Transverse colon (tissue), 4 donors: ENCODE measurements at regions not wholly inside any gene's neighbourhood (a gene's known extent, or its start where the extent isn't known, plus 50 kb on each side); places are given as distances from the start of the nearest gene placed in this dataset.

Experiments used
- DNase-seq: peaks from one replicate; pipeline ENCODE4 v3.0.0-alpha.2; 2019
- H3K27ac ChIP-seq, 4 donors: fragments of 200-600 bp; sonication (generic); 2 replicates each; pipeline ENCODE4 v1.5.1; 2016 to 2018; ENCODE audit warnings: inconsistent platforms in 4 of 4
- H3K27me3 ChIP-seq: fragments of 200-600 bp; sonication (generic); 2 replicates; pipeline ENCODE4 v1.5.1; 2017; ENCODE audit warnings: inconsistent platforms
- H3K36me3 ChIP-seq, 4 donors: fragments of 200-600 bp; sonication (generic); 2 replicates each; pipeline ENCODE4 v1.5.1; 2017 to 2019; ENCODE audit warnings: inconsistent platforms in 4 of 4
- H3K4me1 ChIP-seq, 4 donors: fragments of 200-600 bp; sonication (generic); 2 replicates each; pipeline ENCODE4 v1.5.1; 2017 to 2020; ENCODE audit warnings: inconsistent platforms in 4 of 4
- H3K4me3 ChIP-seq, 4 donors: fragments of 200-600 bp; sonication (generic); 1 replicate in 1 of 4; 2 replicates in 3 of 4; pipeline versions ENCODE4 v1.5.1 to v1.6.1; 2017 to 2019; ENCODE audit warnings: inconsistent platforms in 4 of 4
- H3K9me3 ChIP-seq, 2 donors: fragments of 200-600 bp; sonication (generic); 2 replicates each; pipeline ENCODE4 v1.5.1; 2017 to 2019; ENCODE audit warnings: inconsistent platforms in 2 of 2
- EP300 ChIP-seq: sonication (generic); formaldehyde crosslinking; IDR thresholded peaks from one replicate; pipeline ENCODE4 v1.6.1; 2017; ENCODE audit warnings: antibody characterized with exemption, low read depth
- POLR2A ChIP-seq: fragments of 450-650 bp; IDR thresholded peaks from one replicate; pipeline ENCODE4 v1.6.1; 2016; ENCODE audit warnings: antibody characterized with exemption, mild to moderate bottlenecking, moderate library complexity
- POLR2AphosphoS5 ChIP-seq, 3 donors: sonication (generic); formaldehyde crosslinking; IDR thresholded peaks; one replicate each; pipeline ENCODE4 v1.6.1; 2016; ENCODE audit warnings: antibody characterized with exemption in 3 of 3
- WGBS, 2 donors: methylation state at CpG; one replicate each; pipeline ENCODE4 v1.1.5; 2018; ENCODE audit warnings: low coverage in 1 of 2; 5-methylcytosine and 5-hydroxymethylcytosine counted together
- in situ Hi-C, 4 donors: fragments of 200-750 bp; cut with MboI; loops; one replicate each; pipeline versions ENCODE4 v1.15.0 to v1.15.1; 2017; ENCODE audit warnings: low sequenced_read_pairs in 3 of 4, low pct_ligation_motif_present in 1 of 4, low pct_unique_long_range_greater_than_20kb in 1 of 4
- intact Hi-C: fragments of 100-400 bp; cut with DNase I; formaldehyde crosslinking; loops from one replicate; pipeline ENCODE4 v1.15.1; 2023; ENCODE audit warnings: low total_unique reads
- TF ChIP-seq, protein P1 (sequence below), 5 experiments: fragments of 200-600 bp in 3 of 5; fragments of 450-650 bp in 2 of 5; sonication (generic) in 3 of 5; IDR thresholded peaks; 1 replicate in 2 of 5; 2 replicates in 3 of 5; pipeline ENCODE4 v1.5.1; 2016 to 2017; ENCODE audit warnings: antibody characterized with exemption in 5 of 5, inconsistent platforms in 3 of 5, mild to moderate bottlenecking in 2 of 5, moderate library complexity in 1 of 5

GRCh38 chr9:95586326-95586725, 69.6 kb upstream of the PTCH1 start:
- DNase-seq: no peak
- H3K4me3 ChIP-seq: no peak overlapping the region
- TF ChIP-seq POLR2AphosphoS5 (IDR thresholded peaks at IDR 0.05) (no peak), POLR2A (no peak), EP300 (no peak)
- TF ChIP-seq, protein P1, sequence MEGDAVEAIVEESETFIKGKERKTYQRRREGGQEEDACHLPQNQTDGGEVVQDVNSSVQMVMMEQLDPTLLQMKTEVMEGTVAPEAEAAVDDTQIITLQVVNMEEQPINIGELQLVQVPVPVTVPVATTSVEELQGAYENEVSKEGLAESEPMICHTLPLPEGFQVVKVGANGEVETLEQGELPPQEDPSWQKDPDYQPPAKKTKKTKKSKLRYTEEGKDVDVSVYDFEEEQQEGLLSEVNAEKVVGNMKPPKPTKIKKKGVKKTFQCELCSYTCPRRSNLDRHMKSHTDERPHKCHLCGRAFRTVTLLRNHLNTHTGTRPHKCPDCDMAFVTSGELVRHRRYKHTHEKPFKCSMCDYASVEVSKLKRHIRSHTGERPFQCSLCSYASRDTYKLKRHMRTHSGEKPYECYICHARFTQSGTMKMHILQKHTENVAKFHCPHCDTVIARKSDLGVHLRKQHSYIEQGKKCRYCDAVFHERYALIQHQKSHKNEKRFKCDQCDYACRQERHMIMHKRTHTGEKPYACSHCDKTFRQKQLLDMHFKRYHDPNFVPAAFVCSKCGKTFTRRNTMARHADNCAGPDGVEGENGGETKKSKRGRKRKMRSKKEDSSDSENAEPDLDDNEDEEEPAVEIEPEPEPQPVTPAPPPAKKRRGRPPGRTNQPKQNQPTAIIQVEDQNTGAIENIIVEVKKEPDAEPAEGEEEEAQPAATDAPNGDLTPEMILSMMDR (IDR thresholded peaks at IDR 0.05): no peak
- in situ Hi-C loops (no loop called here), intact Hi-C loops (no loop called here)
- H3K27ac ChIP-seq: no peak overlapping the region
- H3K4me1 ChIP-seq: peaks cover 0 to 4% (median 0%) of the 10 kb centered on the region in 4 donors
- no peaks in the 10 kb centered on the region for H3K27me3 ChIP-seq
- 89% methylated on average over 8 of the region's 8 CpGs; no CpG with 5 or more reads in 1 of the 2 donors for WGBS, 2 donors
- H3K36me3 ChIP-seq: no peaks in the 10 kb centered on the region
- H3K9me3 ChIP-seq: no peaks in the 10 kb centered on the region

DNA sequence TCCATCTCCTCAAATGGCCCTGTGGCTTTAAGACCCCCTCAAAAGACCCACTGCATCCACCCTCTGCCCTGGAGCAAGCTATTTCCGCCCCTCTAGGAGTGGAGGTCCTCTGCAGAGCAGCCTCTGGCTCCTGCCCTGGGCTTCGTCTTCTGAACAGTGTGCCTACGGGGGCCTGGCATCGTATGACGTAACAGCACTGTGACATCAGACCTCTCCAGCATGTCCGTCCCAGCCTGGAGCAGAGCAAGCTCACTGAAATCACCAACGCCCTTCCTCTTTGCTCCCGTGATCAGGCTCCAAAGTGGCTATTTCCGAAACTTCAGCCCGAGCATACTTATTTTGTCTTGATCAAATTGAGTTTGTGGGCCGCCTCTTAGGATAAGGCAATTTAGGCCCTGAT, 69.1 kb upstream of the PTCH1 start:
- peaks cover 0 to 9% (median 0%) of the 10 kb centered on the region in 4 donors for H3K4me1 ChIP-seq
- H3K4me3 ChIP-seq: no peak overlapping the region
- no peaks in the 10 kb centered on the region for H3K9me3 ChIP-seq
- no peaks in the 10 kb centered on the region for H3K27me3 ChIP-seq
- TF ChIP-seq EP300: no peak
- no peak for TF ChIP-seq POLR2A
- no peak for TF ChIP-seq POLR2AphosphoS5 (IDR thresholded peaks at IDR 0.05)
- TF ChIP-seq, protein P1 (IDR thresholded peaks at IDR 0.05): no peak
- in situ Hi-C loops: no loop called here
- WGBS, 2 donors: 87 to 100% methylated on average over 2 to 11 of the region's 11 CpGs
- intact Hi-C loops: no loop called here
- no peaks in the 10 kb centered on the region for H3K36me3 ChIP-seq
- DNase-seq: no peak
- no peak overlapping the region for H3K27ac ChIP-seq

DNA sequence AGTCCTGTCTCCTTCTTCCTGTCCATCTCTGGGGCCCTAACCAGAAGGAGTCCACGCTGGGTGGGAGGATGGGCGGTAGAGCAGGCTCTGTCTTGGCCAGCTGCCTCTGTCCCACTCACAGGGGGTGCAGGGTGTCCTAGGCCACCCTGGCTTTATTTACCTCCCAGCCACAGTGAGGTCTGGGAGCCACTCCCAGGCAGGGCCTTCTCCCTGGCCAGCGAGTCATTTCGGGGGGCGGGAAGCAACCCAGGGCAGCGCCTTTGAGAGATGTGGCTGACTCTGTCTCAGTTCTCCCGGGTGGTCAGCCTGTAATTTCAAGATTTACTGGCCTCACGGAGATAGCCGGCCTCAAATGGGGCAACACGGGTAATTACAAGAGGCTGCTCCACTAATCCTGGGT, 67.4 kb upstream of the PTCH1 start:
- WGBS, 2 donors: 40 to 69% methylated on average over 2 to 10 of the region's 10 CpGs
- H3K9me3 ChIP-seq: no peaks in the 10 kb centered on the region
- intact Hi-C loops: no loop called here
- in situ Hi-C loops: no loop called here
- peaks cover 0 to 9% (median 0%) of the 10 kb centered on the region in 4 donors for H3K4me1 ChIP-seq
- no peaks in the 10 kb centered on the region for H3K27me3 ChIP-seq
- DNase-seq: no peak
- TF ChIP-seq POLR2A: no peak
- TF ChIP-seq, protein P1 (IDR thresholded peaks at IDR 0.05): no peak
- TF ChIP-seq POLR2AphosphoS5 (IDR thresholded peaks at IDR 0.05): no peak
- no peak for TF ChIP-seq EP300
- peak overlapping the region in 2 of 4 donors; percentile 18 to 30 for H3K27ac ChIP-seq
- H3K36me3 ChIP-seq: no peaks in the 10 kb centered on the region
- no peak overlapping the region for H3K4me3 ChIP-seq

DNA sequence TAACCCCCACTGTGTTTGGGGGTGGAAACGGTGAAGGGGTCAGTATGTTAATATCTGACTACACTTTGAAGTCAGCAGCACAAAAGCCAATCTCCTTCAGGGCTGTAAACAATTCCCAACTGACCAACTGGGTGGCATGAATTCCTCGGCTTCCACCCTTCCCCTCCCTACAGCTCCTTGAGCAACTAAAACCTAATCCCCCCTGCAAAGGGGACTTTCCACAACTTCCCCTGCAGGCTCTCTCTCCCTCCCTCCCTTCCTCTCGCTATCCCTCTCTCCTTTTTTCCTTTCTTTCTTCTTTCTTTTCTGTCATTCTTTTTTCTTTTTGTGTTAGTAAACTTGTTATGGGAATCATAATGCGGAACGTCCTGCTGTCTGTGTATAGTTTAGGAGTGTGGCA, 65.1 kb upstream of the PTCH1 start:
- no peaks in the 10 kb centered on the region for H3K36me3 ChIP-seq
- H3K4me1 ChIP-seq: peaks cover 0 to 9% (median 0%) of the 10 kb centered on the region in 4 donors
- no peak for DNase-seq
- no peak overlapping the region for H3K4me3 ChIP-seq
- intact Hi-C loops (no loop called here), in situ Hi-C loops (no loop called here)
- no peaks in the 10 kb centered on the region for H3K27me3 ChIP-seq
- no peaks in the 10 kb centered on the region for H3K9me3 ChIP-seq
- no peak for TF ChIP-seq POLR2A
- no peak for TF ChIP-seq POLR2AphosphoS5 (IDR thresholded peaks at IDR 0.05)
- TF ChIP-seq, protein P1 (IDR thresholded peaks at IDR 0.05): no peak
- no peak for TF ChIP-seq EP300
- WGBS, 2 donors: 70 to 75% methylated on average over 2 to 5 of the region's 5 CpGs
- H3K27ac ChIP-seq: peak overlapping the region in 2 of 4 donors; percentile 37 to 50
